ENCODE measurements at regions not wholly inside any gene's neighbourhood (a gene's known extent, or its start where the extent isn't known, plus 50 kb on each side); places are given as distances from the start of the nearest gene placed in this dataset.

DNA sequence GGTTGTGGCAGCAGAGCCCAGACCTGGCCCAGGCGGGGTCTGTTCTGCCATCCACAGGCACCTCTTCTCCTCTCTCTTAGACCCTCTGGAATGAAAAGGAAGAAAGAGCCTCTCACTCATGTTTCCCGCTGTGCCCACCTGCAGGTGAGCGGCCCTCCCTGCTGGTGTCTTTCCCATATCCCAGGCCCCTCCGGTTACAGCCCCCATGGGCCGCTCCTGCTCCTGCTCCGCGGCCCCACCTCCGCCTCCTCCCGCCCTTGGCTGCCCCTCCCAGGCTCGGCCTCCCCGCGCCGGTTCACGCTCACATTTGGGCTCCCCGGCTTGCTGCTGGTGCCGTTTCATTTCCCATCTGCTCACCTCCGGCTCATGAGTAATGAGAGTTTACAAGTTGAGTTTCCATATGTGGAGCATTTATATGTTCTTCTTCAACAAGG, 98.7 kb upstream of the SDK2 start:
- no peak for TF ChIP-seq CTCF (IDR thresholded peaks at IDR 0.05)
- no peak for TF ChIP-seq POLR2A (IDR thresholded peaks at IDR 0.05)

Measured in breast epithelium (tissue), 3 donors.